OCI-LY7 (cell line): ENCODE measurements at regions not wholly inside any gene's neighbourhood (a gene's known extent, or its start where the extent isn't known, plus 50 kb on each side); places are given as distances from the start of the nearest gene placed in this dataset.

Source experiments
- BruUV-seq: library from RNA; stranded (reverse); fragments of 400-500 nt; replicated peaks from 2 replicates; lab custom pipeline; 2021; lab: Mats Ljungman, UMichigan
- CTCF ChIA-PET: fragments of 300-600 bp; sonication (Branson Sonifier 250); formaldehyde crosslinking; loops from one replicate; lab custom pipeline; 2022; ENCODE audit warnings: antibody characterized with exemption; ENCODE audit not compliant: unreplicated experiment; lab: Charles Lee
- POLR2A ChIA-PET: fragments of 300-600 bp; sonication (Branson Sonifier 250); formaldehyde crosslinking; loops from one replicate; lab custom pipeline; 2022; ENCODE audit warnings: antibody characterized with exemption; lab: Charles Lee
- DNase-seq: peaks from one replicate; pipeline ENCODE4 v3.0.0-alpha.2; 2015; ENCODE audit warnings: low spot score
- H2AFZ ChIP-seq: fragments of 200-600 bp; sonication (generic), shearing (Covaris generic); 2 replicates; pipeline ENCODE4 v1.6.1; 2014; ENCODE audit warnings: mild to moderate bottlenecking, antibody characterized with exemption, low read length, moderate library complexity
- H3K27ac ChIP-seq: fragments of 200-600 bp; sonication (generic); 2 replicates; pipeline ENCODE4 v1.5.1; 2014; ENCODE audit warnings: mixed run types, low read depth, mild to moderate bottlenecking, moderate library complexity, low read length, inconsistent platforms; ENCODE audit not compliant: poor library complexity, severe bottlenecking
- H3K36me3 ChIP-seq: fragments of 200-600 bp; sonication (generic); 2 replicates; pipeline ENCODE4 v1.6.1; 2014; ENCODE audit warnings: mild to moderate bottlenecking, antibody characterized with exemption, low read length, moderate library complexity, mixed read lengths; ENCODE audit not compliant: insufficient read depth
- H3K4me1 ChIP-seq: fragments of 200-600 bp; sonication (generic); 2 replicates; pipeline ENCODE4 v1.5.1; 2014; ENCODE audit warnings: mild to moderate bottlenecking, low read length; ENCODE audit not compliant: insufficient read depth, poor library complexity, severe bottlenecking
- H3K4me2 ChIP-seq: fragments of 200-600 bp; sonication (generic); 2 replicates; pipeline ENCODE4 v1.6.1; 2014; ENCODE audit warnings: mild to moderate bottlenecking, low read length
- H3K4me3 ChIP-seq: fragments of 200-600 bp; sonication (generic); 2 replicates; pipeline ENCODE4 v1.5.1; 2014; ENCODE audit warnings: mild to moderate bottlenecking, low read depth, low read length; ENCODE audit not compliant: poor library complexity, severe bottlenecking
- H3K79me2 ChIP-seq: fragments of 200-600 bp; sonication (generic); 2 replicates; pipeline ENCODE4 v1.6.1; 2016; ENCODE audit warnings: low read depth, mild to moderate bottlenecking, low read length, moderate library complexity, mixed read lengths; ENCODE audit not compliant: insufficient read depth
- H3K9me2 ChIP-seq: fragments of 200-600 bp; sonication (generic); 2 replicates; pipeline ENCODE4 v1.6.1; 2016; ENCODE audit warnings: mild to moderate bottlenecking, low read length, mixed read lengths; ENCODE audit not compliant: insufficient read depth
- H3K9me3 ChIP-seq: fragments of 200-600 bp; sonication (generic); 2 replicates; pipeline ENCODE4 v1.6.1; 2014; ENCODE audit warnings: mild to moderate bottlenecking, mixed run types, low read length, mixed read lengths
- H4K20me1 ChIP-seq: fragments of 200-600 bp; sonication (generic); 2 replicates; pipeline ENCODE4 v1.6.1; 2014; ENCODE audit warnings: mild to moderate bottlenecking, antibody characterized with exemption, low read length, moderate library complexity, mixed read lengths; ENCODE audit not compliant: insufficient read depth
- CTCF ChIP-seq: fragments of 200-600 bp; sonication (generic); conservative IDR thresholded peaks from 2 replicates; pipeline ENCODE4 v1.5.1; 2014; ENCODE audit warnings: mild to moderate bottlenecking, antibody characterized with exemption, low read length, moderate library complexity, mixed read lengths
- EZH2phosphoT487 ChIP-seq: fragments of 200-600 bp; sonication (generic); IDR thresholded peaks from 2 replicates; pipeline ENCODE4 v1.6.1; 2018; ENCODE audit warnings: low read depth, borderline replicate concordance, mild to moderate bottlenecking, mixed run types, antibody characterized with exemption, low read length, moderate library complexity, mixed read lengths
- intact Hi-C: fragments of 100-400 bp; cut with micrococcal nuclease; formaldehyde crosslinking; loops from one replicate; pipeline ENCODE4 v1.10.0; 2022; ENCODE audit not compliant: unreplicated experiment

- Histone ChIP-seq H3K4me3 (no peak overlapping the region), H3K27ac (no peak overlapping the region), H3K79me2 (no peaks in the 10 kb centered on the region), H4K20me1 (no peaks in the 10 kb centered on the region), H3K36me3 (peaks cover 4% of the 10 kb centered on the region; the same call in 1 of the 2 replicates), H3K9me3 (peaks cover 18% of the 10 kb centered on the region), H3K4me2 (no peak overlapping the region), H2AFZ (no peak overlapping the region), H3K4me1 (peaks cover 37% of the 10 kb centered on the region), H3K9me2 (no peaks in the 10 kb centered on the region)
- no TSS peak for BruUV-seq
- ChIA-PET POLR2A (interaction anchor here (1.0 to 3.7 kb wide), 5 partner anchors 9 to 48 kb away, joined by 3 to 13 read pairs (median 7); no protein-coding TSS in a partner anchor), CTCF (no interaction called here)
- DNase-seq = no peak
- TF ChIP-seq CTCF (no peak), EZH2phosphoT487 (no peak)
- intact Hi-C loops = no loop called here
These were observed 73.9 kb upstream of the ZEB2 start for GRCh38 chr2:144593803-144594202.

GRCh38 chr2:144592500-144593256, 72.8 kb upstream of the ZEB2 start:
- BruUV-seq = no TSS peak
- Histone ChIP-seq H3K27ac (no peak overlapping the region), H3K36me3 (peaks cover 4% of the 10 kb centered on the region; the same call in 1 of the 2 replicates), H3K79me2 (no peaks in the 10 kb centered on the region), H2AFZ (no peak overlapping the region), H3K4me1 (peaks cover 37% of the 10 kb centered on the region), H4K20me1 (no peaks in the 10 kb centered on the region), H3K4me3 (no peak overlapping the region), H3K4me2 (no peak overlapping the region), H3K9me2 (no peaks in the 10 kb centered on the region), H3K9me3 (peaks cover 7% of the 10 kb centered on the region; the same call in 1 of the 2 replicates)
- ChIA-PET CTCF (no interaction called here), POLR2A (interaction anchor here (0.6 to 1.3 kb wide), 7 partner anchors 9 to 96 kb away, joined by 3 to 7 read pairs (median 5); no protein-coding TSS in a partner anchor)
- TF ChIP-seq EZH2phosphoT487 = no peak
- no peak for TF ChIP-seq CTCF
- intact Hi-C loops = no loop called here
- no peak for DNase-seq

- Histone ChIP-seq H3K79me2 (no peaks in the 10 kb centered on the region), H3K4me3 (no peak overlapping the region), H4K20me1 (no peaks in the 10 kb centered on the region), H3K9me2 (no peaks in the 10 kb centered on the region; the same call in 1 of the 2 replicates), H3K9me3 (no peaks in the 10 kb centered on the region), H3K4me1 (peaks cover 19% of the 10 kb centered on the region), H2AFZ (no peak overlapping the region), H3K36me3 (no peaks in the 10 kb centered on the region), H3K27ac (no peak overlapping the region), H3K4me2 (no peak overlapping the region)
- TF ChIP-seq CTCF = no peak
- no peak for TF ChIP-seq EZH2phosphoT487
- DNase-seq = no peak
- CTCF ChIA-PET = no interaction called here
- intact Hi-C loops = loop anchor here (10.0 kb wide), 2 partner anchors 253 to 343 kb away; a partner anchor contains a TSS
- BruUV-seq = no TSS peak
- POLR2A ChIA-PET = interaction anchor here (0.6 to 2.6 kb wide), 8 partner anchors 9 to 831 kb away, joined by 3 to 24 read pairs (median 4); no protein-coding TSS in a partner anchor
These were observed 67.4 kb upstream of the ZEB2 start for GRCh38 chr2:144587306-144587705.
